EH (cell line): ENCODE measurements at regions not wholly inside any gene's neighbourhood (a gene's known extent, or its start where the extent isn't known, plus 50 kb on each side); places are given as distances from the start of the nearest gene placed in this dataset.
A peak's percentile ranks its signal among the peaks of the same experiment; 100 is the strongest.
"Not testable (repeated sequence)": the region's sequence is repeated elsewhere in the genome, so short reads cannot be mapped to it uniquely, and the experiment has no call there.

Experiments
- DNase-seq: peaks from one replicate; pipeline ENCODE4 v3.0.0-alpha.2; 2015; ENCODE audit warnings: low read depth

- no peak for DNase-seq
Measured at GRCh38 chr5:100479079-100479688, 56.0 kb upstream of the FAM174A start.

DNA sequence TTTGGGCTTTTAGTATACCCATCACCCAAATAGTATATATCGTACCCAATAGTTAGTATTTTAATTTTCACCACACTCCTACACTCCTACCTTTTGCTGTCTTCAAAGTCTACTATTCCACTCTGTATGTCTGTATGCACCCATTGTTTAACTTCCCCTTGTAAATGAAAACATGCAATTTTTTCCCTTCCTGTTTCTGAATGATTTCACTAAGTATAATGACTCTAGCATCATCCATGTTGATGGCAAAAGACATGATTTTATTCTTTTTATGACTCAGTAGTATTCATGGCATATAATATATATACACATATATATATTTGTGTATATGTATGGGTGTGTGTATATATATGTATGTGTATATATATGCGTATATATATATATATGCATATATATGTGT is 63.1 kb upstream of the FAM174A start:
- DNase-seq = no peak

- DNase-seq = no peak
Measured at GRCh38 chr5:100469767-100470166, 65.4 kb upstream of the FAM174A start.

DNA sequence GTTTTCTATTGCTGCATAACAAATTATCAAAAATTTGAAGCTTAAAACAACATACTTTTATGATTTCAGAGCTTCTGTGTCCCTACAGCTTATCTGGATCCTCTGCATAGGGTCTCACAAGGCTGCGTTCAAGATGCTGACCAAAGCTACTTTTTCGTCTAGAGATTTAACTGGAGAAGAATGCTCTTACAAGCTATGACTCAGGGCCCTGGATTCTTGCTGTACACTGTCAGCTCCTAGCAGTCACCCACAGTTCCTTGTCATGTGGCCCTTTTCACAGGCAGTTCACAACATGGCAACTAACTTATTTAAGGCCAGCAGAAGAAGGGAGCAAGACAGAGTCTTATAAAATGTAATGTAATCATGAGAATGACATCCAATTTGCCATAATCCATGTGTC is 70.8 kb upstream of the FAM174A start:
- peak; percentile 16 for DNase-seq

DNA sequence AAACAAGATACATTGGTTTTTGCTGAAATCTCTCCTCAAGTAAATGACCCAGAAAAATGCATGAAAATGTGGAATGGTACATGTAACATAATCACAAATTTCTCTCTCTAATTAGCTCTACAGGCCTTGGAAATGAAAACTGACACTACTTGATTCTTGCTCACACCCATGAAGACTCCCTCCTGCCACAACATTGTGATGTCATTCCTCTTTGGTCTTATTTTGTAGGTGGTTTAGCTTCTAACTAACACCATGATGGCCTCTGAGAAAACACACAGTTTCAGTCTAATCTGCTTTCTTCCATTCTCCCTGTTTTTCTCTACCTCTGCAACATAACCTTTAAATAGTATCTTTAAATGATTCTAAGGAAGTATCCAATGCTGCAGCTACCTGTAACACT is 78.6 kb upstream of the FAM174A start:
- no peak for DNase-seq

DNA sequence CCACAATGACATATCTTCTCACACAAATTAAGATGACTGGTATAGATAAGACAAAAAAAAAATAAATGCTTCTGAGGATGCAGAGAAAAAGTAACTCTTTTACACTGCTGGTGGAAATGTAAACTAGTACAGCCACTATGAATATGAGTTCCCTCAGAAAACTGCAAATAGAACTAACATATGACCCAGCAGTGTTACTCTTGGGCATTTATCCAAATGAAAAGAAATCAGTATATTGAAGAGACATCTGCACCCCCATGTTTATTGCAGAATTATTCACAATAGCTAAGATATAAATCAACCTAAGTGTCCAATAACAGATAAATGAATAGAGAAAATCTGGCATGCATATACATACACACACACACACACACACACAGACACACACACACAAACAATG is 83.0 kb upstream of the FAM174A start:
- DNase-seq = no peak

DNA sequence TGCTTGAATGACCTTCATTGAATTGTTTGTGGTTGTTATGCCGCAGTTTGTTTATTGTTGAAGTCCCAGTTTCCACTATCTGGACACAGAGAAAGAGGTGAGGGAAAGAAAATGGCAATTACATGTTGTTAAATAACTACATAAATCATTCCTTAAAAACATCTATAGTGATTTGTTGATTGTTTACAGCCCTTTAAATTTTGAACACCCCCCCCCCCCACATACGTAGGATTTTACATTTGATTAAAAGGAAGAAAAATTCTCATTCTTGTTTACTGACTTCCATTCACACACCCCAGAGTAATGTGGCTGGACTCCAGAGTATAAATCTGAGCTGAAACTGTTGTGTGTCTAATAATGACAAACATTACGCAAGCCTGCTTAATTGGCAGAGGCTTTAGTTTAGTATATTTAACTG is 87.1 kb upstream of the FAM174A start:
- no peak for DNase-seq

GRCh38 chr5:100446879-100447430 is 88.2 kb upstream of the FAM174A start:
- no peak for DNase-seq

GRCh38 chr5:100444961-100445360 is 90.2 kb upstream of the FAM174A start:
- DNase-seq = no peak

GRCh38 chr5:100434815-100435214 is 100.4 kb upstream of the FAM174A start:
- no peak for DNase-seq

DNA sequence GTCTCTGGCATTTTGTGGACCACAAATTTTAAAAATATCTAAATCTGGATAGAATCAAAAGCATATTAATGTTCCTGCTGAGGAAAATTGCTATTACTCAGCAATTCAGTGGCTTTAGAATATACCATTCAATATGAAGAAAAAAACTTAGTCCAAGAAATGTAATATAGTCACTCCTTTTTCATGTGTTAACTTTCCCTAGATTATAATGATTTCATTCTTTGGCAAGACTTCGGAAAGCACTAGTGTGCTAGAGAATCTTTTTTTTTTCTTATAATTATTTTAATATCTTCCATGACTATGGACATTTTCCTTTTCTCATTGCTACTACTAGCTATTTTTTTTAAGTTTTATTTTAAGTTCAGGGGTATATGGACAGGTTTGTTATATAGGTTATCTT is 102.4 kb upstream of the FAM174A start:
- no peak for DNase-seq

GRCh38 chr5:100430268-100431195 is 104.6 kb upstream of the FAM174A start:
- peak; percentile 13 for DNase-seq

GRCh38 chr5:100424787-100425186 is 110.4 kb upstream of the FAM174A start:
- DNase-seq = no peak

DNA sequence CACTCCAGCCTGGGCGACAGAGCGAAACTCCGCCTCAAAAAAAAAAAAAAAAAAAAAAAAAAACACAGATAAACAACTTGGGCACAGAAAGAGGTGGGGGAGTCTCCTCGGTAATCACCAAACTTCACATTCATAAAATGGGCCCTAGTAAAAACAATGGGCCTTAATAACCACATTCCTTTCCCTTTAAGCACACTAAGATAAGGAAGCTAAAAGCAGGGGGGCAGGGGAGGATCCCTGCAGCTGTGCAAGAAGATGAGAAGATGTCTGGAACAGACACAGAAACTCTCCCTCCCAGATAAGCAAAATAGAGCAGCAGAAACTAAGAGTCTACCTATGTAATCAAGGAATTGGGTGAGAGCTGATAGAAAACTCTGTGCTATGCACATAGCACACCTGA is 111.2 kb upstream of the FAM174A start:
- no peak for DNase-seq

- no peak for DNase-seq
Measured at GRCh38 chr5:100423330-100423729, 111.8 kb upstream of the FAM174A start.

DNA sequence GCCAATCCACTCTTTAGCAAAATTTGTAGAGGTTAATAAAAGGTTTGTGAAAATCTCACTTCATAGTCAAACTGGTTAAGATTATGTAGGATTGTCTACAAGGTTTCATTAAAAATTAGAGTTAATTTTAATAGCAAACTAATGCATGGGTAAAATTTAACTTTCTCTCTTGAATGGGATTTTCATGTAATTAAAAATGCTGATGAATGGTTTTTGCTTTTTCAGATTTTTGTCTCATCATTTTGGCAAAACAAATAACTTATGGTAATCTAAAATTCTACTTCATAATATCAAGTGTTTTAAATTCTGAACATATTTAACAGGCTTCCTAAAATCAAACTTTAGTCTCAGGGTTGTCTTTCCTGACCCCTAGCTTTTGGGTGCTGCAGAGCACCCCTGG is 113.8 kb upstream of the FAM174A start:
- no peak for DNase-seq

GRCh38 chr5:100418231-100418630 is 116.9 kb upstream of the FAM174A start:
- DNase-seq = no peak

DNA sequence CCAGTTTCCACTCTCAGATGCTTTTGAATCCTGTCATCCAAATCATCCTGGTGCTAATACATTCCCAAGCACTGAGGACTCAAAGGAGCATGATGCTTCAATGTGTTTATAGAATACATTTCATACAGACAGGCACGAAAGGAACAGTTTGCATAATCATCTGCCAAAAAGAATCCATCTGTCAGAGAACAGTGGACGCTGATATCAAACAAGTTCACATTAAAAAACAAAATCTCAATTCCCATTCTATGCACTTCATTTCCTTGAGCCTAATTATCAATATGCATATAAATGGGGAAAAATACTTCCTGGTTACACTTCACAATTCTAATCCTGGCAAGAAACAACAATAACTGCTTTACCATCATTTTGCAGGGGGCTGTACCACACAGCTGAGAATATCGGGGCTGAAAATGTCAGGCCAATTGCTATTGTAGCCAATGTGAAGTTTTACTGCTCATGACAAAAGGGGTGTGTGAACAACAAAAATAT is 125.5 kb upstream of the FAM174A start:
- no peak for DNase-seq

- no peak for DNase-seq
Measured at GRCh38 chr5:100407053-100407452, 128.1 kb upstream of the FAM174A start.

GRCh38 chr5:100406640-100407039 is 128.5 kb upstream of the FAM174A start:
- DNase-seq = no peak

DNA sequence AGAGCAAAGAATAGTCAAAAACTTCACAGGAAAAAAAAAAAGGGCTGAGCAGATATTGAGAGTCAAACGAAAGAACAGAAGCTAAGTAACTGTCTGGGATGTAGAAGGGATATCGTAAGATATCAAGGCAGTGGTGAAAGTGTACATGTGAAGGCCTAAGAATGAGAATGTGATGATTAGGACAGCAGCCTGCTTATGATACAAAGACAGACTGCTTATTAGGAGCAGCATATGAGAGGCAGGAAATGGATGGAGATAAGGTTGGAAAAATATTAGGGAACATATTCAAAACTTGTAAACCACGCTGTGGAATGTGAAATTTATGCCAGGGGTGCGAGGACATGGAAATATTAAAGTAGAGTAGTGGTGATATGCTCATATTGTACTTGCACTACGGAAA is 133.1 kb upstream of the FAM174A start:
- DNase-seq = no peak

- no peak for DNase-seq
Measured at GRCh38 chr5:100401149-100401548, 134.0 kb upstream of the FAM174A start.

DNA sequence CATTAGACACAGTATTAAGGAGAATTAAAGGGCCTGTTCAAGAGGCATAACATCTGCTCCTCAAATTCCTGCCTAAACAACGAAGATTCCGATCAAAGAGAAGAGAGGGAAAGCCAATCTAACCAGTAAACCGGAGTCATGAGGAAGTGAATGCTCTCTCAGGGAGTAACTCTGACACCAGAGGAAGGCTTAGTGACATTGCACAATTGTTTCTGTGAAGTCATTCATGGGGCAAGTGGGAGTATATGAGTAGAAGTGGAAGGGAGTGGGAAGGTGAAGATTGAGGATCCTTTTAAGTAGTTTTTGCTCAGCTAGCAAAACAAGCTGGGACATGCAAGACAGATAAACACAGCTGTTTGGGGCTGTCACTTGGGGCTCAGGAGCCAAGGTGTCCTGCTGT is 136.4 kb upstream of the FAM174A start:
- not testable (repeated sequence) for DNase-seq
